IMR-90 (cell line): ENCODE measurements at regions not wholly inside any gene's neighbourhood (a gene's known extent, or its start where the extent isn't known, plus 50 kb on each side); places are given as distances from the start of the nearest gene placed in this dataset.

ENCODE experiments used
- ATAC-seq: fragments of 200-7000 bp; cut with Tn5 transposase; 2 replicates; pipeline ENCODE4 v1.9.1; 2020; ENCODE audit warnings: low read depth, mild to moderate bottlenecking, moderate library complexity
- BruUV-seq: library from RNA; stranded (reverse); fragments of 400-500 nt; replicated peaks from 2 replicates; lab custom pipeline; 2021; lab: Mats Ljungman, UMichigan
- CTCF ChIA-PET: fragments of 300-600 bp; formaldehyde crosslinking; extraction: SDS; loops from one replicate; lab custom pipeline; 2021; ENCODE audit warnings: antibody characterized with exemption; lab: Yijun Ruan, JAX
- POLR2A ChIA-PET: fragments of 300-600 bp; sonication (Branson Sonifier 250); formaldehyde crosslinking; loops from one replicate; lab custom pipeline; 2022; ENCODE audit warnings: antibody characterized with exemption; ENCODE audit not compliant: unreplicated experiment; lab: Charles Lee
- DNase-seq: peaks from one replicate; pipeline ENCODE4 v3.0.0; 2013
- H2AFZ ChIP-seq: replicated peaks from 2 replicates; pipeline ENCODE3; 2013; ENCODE audit warnings: low read length, mild to moderate bottlenecking; ENCODE audit not compliant: poor library complexity
- H2AK5ac ChIP-seq: 2 replicates; pipeline ENCODE4 v1.6.1; 2013; ENCODE audit warnings: low read depth, low read length, inconsistent platforms
- H2AK9ac ChIP-seq: replicated peaks from 2 replicates; pipeline ENCODE3; 2013; ENCODE audit warnings: mild to moderate bottlenecking, low read depth, low read length, moderate library complexity; ENCODE audit not compliant: poor library complexity
- H2BK120ac ChIP-seq: 2 replicates; pipeline ENCODE4 v1.6.1; 2013; ENCODE audit warnings: low read depth, low read length, inconsistent platforms
- H2BK15ac ChIP-seq: 3 replicates; pipeline ENCODE4 v1.6.1; 2013; ENCODE audit warnings: low read depth, low read length, inconsistent platforms
- H2BK20ac ChIP-seq: 2 replicates; pipeline ENCODE4 v1.6.1; 2013; ENCODE audit warnings: low read depth, mild to moderate bottlenecking, inconsistent platforms, low read length, moderate library complexity
- H2BK5ac ChIP-seq: 2 replicates; pipeline ENCODE4 v1.6.1; 2013; ENCODE audit warnings: mild to moderate bottlenecking, low read depth, low read length, inconsistent platforms; ENCODE audit not compliant: poor library complexity, severe bottlenecking
- H3K14ac ChIP-seq: replicated peaks from 2 replicates; pipeline ENCODE4 v1.6.1; 2013; ENCODE audit warnings: low read depth, low read length, inconsistent platforms
- H3K18ac ChIP-seq: 2 replicates; pipeline ENCODE4 v1.6.1; 2013; ENCODE audit warnings: low read depth, low read length, control low read depth
- H3K23ac ChIP-seq: 2 replicates; pipeline ENCODE4 v1.6.1; 2013; ENCODE audit warnings: low read depth, low read length, inconsistent platforms
- H3K27ac ChIP-seq: 2 replicates; pipeline ENCODE4 v1.5.1; 2013; ENCODE audit warnings: mild to moderate bottlenecking, control low read depth, low read length; ENCODE audit not compliant: insufficient read depth
- H3K27me3 ChIP-seq: 2 replicates; pipeline ENCODE4 v1.6.1; 2013; ENCODE audit warnings: low read length; ENCODE audit not compliant: control insufficient read depth, insufficient read depth
- H3K36me3 ChIP-seq: 2 replicates; pipeline ENCODE4 v1.6.1; 2013; ENCODE audit warnings: low read length, mixed read lengths; ENCODE audit not compliant: control insufficient read depth, insufficient read depth
- H3K4ac ChIP-seq: 2 replicates; pipeline ENCODE4 v1.6.1; 2013; ENCODE audit warnings: low read depth, low read length, inconsistent platforms
- H3K4me1 ChIP-seq: 2 replicates; pipeline ENCODE4 v1.6.1; 2013; ENCODE audit warnings: low read length, mixed read lengths; ENCODE audit not compliant: control insufficient read depth, insufficient read depth
- H3K4me2 ChIP-seq: 2 replicates; pipeline ENCODE4 v1.6.1; 2013; ENCODE audit warnings: low read depth, mild to moderate bottlenecking, control low read depth, low read length, moderate library complexity
- H3K4me3 ChIP-seq: 2 replicates; pipeline ENCODE4 v1.5.1; 2013; ENCODE audit warnings: low read depth, mild to moderate bottlenecking, control low read depth, low read length, moderate library complexity; ENCODE audit not compliant: insufficient read depth
- H3K56ac ChIP-seq: 2 replicates; pipeline ENCODE4 v1.6.1; 2013; ENCODE audit warnings: low read length, inconsistent platforms; ENCODE audit not compliant: insufficient read depth; ENCODE audit errors: extremely low read depth
- H3K79me1 ChIP-seq, 2 experiments: 2 replicates each; pipeline ENCODE4 v1.6.1; 2013; ENCODE audit warnings: low read length in 2 of 2, inconsistent platforms in 1 of 2, low read depth in 1 of 2
- H3K9ac ChIP-seq: 2 replicates; pipeline ENCODE4 v1.6.1; 2013; ENCODE audit warnings: low read depth, low read length, control low read depth
- H3K9me1 ChIP-seq: 2 replicates; pipeline ENCODE4 v1.6.1; 2013; ENCODE audit warnings: low read length, inconsistent platforms; ENCODE audit not compliant: insufficient read depth
- H3K9me3 ChIP-seq: 2 replicates; pipeline ENCODE4 v1.6.1; 2013; ENCODE audit warnings: low read length; ENCODE audit not compliant: control insufficient read depth, insufficient read depth
- H4K20me1 ChIP-seq: 2 replicates; pipeline ENCODE4 v1.6.1; 2013; ENCODE audit warnings: low read length, inconsistent platforms; ENCODE audit not compliant: insufficient read depth
- H4K5ac ChIP-seq: 2 replicates; pipeline ENCODE4 v1.6.1; 2013; ENCODE audit warnings: mild to moderate bottlenecking, low read depth, low read length, control low read depth
- H4K8ac ChIP-seq, 2 experiments: 2 replicates each; pipeline ENCODE4 v1.6.1; 2013; ENCODE audit warnings: low read depth in 2 of 2, low read length in 2 of 2, control low read depth in 1 of 2, inconsistent platforms in 1 of 2
- H4K91ac ChIP-seq: 2 replicates; pipeline ENCODE4 v1.6.1; 2013; ENCODE audit warnings: low read depth, low read length, inconsistent platforms; ENCODE audit not compliant: insufficient read depth
- MAFK ChIP-seq: IDR thresholded peaks from 2 replicates; pipeline ENCODE4 v1.6.1; 2012; ENCODE audit warnings: low read depth, low read length, improper control_type of control experiment
- WGBS, 2 experiments: methylation state at CpG; one replicate each; pipeline versions ENCODE4 v1.1.5 to v1.1.7; 2013; ENCODE audit warnings: missing lambda C conversion rate in 2 of 2; ENCODE audit not compliant: insufficient read length in 1 of 2; ENCODE audit errors: extremely low coverage in 2 of 2; 5-methylcytosine and 5-hydroxymethylcytosine counted together
- dilution Hi-C: fragments of 300-500 bp; cut with HindIII; formaldehyde crosslinking; loops from one replicate; pipeline ENCODE4 v1.14.3; 2018; ENCODE audit warnings: low sequenced_read_pairs; ENCODE audit not compliant: unreplicated experiment
- in situ Hi-C: fragments of 300-500 bp; cut with MboI; formaldehyde crosslinking; loops from 3 replicates; pipeline ENCODE4 v1.14.3; 2019; ENCODE audit warnings: low sequenced_read_pairs, inconsistent platforms, mixed read lengths
- intact Hi-C: fragments of 100-400 bp; cut with micrococcal nuclease; formaldehyde crosslinking; loops from 2 replicates; pipeline ENCODE4 v1.10.0; 2022
- TF ChIP-seq, protein P1 (sequence below): fragments of 150-350 bp; IDR thresholded peaks from 2 replicates; pipeline ENCODE4 v1.6.1; 2016; ENCODE audit warnings: low read depth, mild to moderate bottlenecking, low read length, moderate library complexity, borderline replicate concordance

DNA sequence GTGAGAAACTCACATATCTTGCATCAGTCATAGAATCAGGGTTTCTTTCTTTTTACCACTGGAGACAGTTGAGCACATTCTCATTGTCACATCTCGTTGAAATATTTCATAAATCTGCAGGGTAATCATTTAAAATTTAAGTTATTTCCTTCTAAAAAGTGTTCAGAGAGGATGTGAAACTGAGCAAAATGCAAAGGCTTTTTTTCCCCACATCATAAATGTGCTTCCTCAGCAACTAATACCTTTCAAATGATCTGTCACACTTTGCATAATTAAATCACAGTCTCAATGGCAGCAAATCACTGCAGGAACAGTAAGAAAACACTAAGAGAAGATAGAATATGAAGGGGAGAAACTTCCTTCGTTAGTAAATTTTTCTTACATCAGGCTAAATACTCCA is 187.5 kb downstream of the EVX1 start:
- Histone ChIP-seq H4K20me1 (no peaks in the 10 kb centered on the region), H3K36me3 (no peaks in the 10 kb centered on the region), H2BK20ac (no peak overlapping the region), H3K9me1 (no peaks in the 10 kb centered on the region; the same call in 1 of the 2 replicates), H3K18ac (no peak overlapping the region), H3K9ac (no peak overlapping the region), H3K14ac (no peak overlapping the region), H3K4me2 (no peak overlapping the region), H2AFZ (no peak overlapping the region), H3K56ac (no peak overlapping the region), H2AK9ac (no peak overlapping the region), H4K8ac (no peak overlapping the region), H2AK5ac (no peak overlapping the region), H2BK120ac (no peak overlapping the region), H3K23ac (no peak overlapping the region), H3K27me3 (peaks cover 20% of the 10 kb centered on the region), H3K9me3 (no peaks in the 10 kb centered on the region), H3K27ac (no peak overlapping the region), H4K91ac (no peak overlapping the region), H2BK5ac (no peak overlapping the region), H3K79me1 (no peaks in the 10 kb centered on the region), H3K4ac (no peak overlapping the region), H3K4me3 (no peak overlapping the region), H2BK15ac (no peak overlapping the region), H3K4me1 (peaks cover 2% of the 10 kb centered on the region; the same call in 1 of the 2 replicates), H4K5ac (no peak overlapping the region)
- TF ChIP-seq MAFK = peak; percentile 57
- TF ChIP-seq, protein P1, sequence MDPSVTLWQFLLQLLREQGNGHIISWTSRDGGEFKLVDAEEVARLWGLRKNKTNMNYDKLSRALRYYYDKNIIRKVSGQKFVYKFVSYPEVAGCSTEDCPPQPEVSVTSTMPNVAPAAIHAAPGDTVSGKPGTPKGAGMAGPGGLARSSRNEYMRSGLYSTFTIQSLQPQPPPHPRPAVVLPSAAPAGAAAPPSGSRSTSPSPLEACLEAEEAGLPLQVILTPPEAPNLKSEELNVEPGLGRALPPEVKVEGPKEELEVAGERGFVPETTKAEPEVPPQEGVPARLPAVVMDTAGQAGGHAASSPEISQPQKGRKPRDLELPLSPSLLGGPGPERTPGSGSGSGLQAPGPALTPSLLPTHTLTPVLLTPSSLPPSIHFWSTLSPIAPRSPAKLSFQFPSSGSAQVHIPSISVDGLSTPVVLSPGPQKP = no peak
- BruUV-seq = no TSS peak
- intact Hi-C loops (no loop called here), in situ Hi-C loops (no loop called here), dilution Hi-C loops (no loop called here)
- ChIA-PET CTCF (no interaction called here), POLR2A (no interaction called here)
- DNase-seq (no peak), ATAC-seq (no peak)
- WGBS, 2 experiments = no CpG with 5 or more reads among the region's 2 CpGs
